H9 (cell line): ENCODE measurements at regions not wholly inside any gene's neighbourhood (a gene's known extent, or its start where the extent isn't known, plus 50 kb on each side); places are given as distances from the start of the nearest gene placed in this dataset.

Experiments
- DNase-seq: peaks from one replicate; pipeline ENCODE4 v3.0.0-alpha.2; 2017
- H2AFZ ChIP-seq: one replicate; pipeline ENCODE4 v1.6.1; 2013; ENCODE audit warnings: mild to moderate bottlenecking, low read length, control low read depth, moderate library complexity
- H2AK5ac ChIP-seq: 2 replicates; pipeline ENCODE4 v1.6.1; 2013; ENCODE audit warnings: low read length, control low read depth, mixed read lengths; ENCODE audit not compliant: insufficient read length
- H2BK120ac ChIP-seq: one replicate; pipeline ENCODE4 v1.6.1; 2013; ENCODE audit warnings: low read depth, mild to moderate bottlenecking, low read length, control low read depth, inconsistent platforms; ENCODE audit not compliant: poor library complexity, severe bottlenecking
- H2BK12ac ChIP-seq: 2 replicates; pipeline ENCODE4 v1.6.1; 2013; ENCODE audit warnings: low read length, control low read depth, mixed read lengths, low read depth; ENCODE audit not compliant: insufficient read length
- H2BK15ac ChIP-seq: 2 replicates; pipeline ENCODE4 v1.6.1; 2013; ENCODE audit warnings: low read depth, low read length, control low read depth
- H2BK20ac ChIP-seq: one replicate; pipeline ENCODE4 v1.6.1; 2013; ENCODE audit warnings: low read depth, mild to moderate bottlenecking, low read length, control low read depth, inconsistent platforms; ENCODE audit not compliant: poor library complexity, severe bottlenecking
- H2BK5ac ChIP-seq: 2 replicates; pipeline ENCODE4 v1.6.1; 2013; ENCODE audit warnings: low read length, control low read depth, mixed read lengths; ENCODE audit not compliant: insufficient read length
- H3K14ac ChIP-seq: 2 replicates; pipeline ENCODE4 v1.6.1; 2013; ENCODE audit warnings: low read length, control low read depth; ENCODE audit not compliant: insufficient read depth
- H3K18ac ChIP-seq: 2 replicates; pipeline ENCODE4 v1.6.1; 2013; ENCODE audit warnings: low read depth, mild to moderate bottlenecking, mixed read lengths, low read length, control low read depth; ENCODE audit not compliant: insufficient read length
- H3K23ac ChIP-seq: 2 replicates; pipeline ENCODE4 v1.6.1; 2013; ENCODE audit warnings: low read length, control low read depth, mixed read lengths, low read depth; ENCODE audit not compliant: insufficient read length
- H3K23me2 ChIP-seq: 2 replicates; pipeline ENCODE4 v1.6.1; 2013; ENCODE audit warnings: low read depth, mild to moderate bottlenecking, mixed read lengths, low read length, control low read depth; ENCODE audit not compliant: insufficient read length, poor library complexity, severe bottlenecking
- H3K27ac ChIP-seq: 2 replicates; pipeline ENCODE4 v1.5.1; 2013; ENCODE audit warnings: low read length, control low read depth, mixed read lengths, low read depth; ENCODE audit not compliant: insufficient read length
- H3K27me3 ChIP-seq: 2 replicates; pipeline ENCODE4 v1.6.1; 2013; ENCODE audit warnings: low read length, control low read depth, inconsistent platforms; ENCODE audit not compliant: insufficient read depth
- H3K4ac ChIP-seq: 2 replicates; pipeline ENCODE4 v1.6.1; 2013; ENCODE audit warnings: low read depth, mild to moderate bottlenecking, control low read depth, inconsistent platforms, low read length, moderate library complexity
- H3K4me1 ChIP-seq: 2 replicates; pipeline ENCODE4 v1.6.1; 2013; ENCODE audit warnings: low read length, control low read depth, inconsistent platforms; ENCODE audit not compliant: insufficient read depth
- H3K4me2 ChIP-seq: 2 replicates; pipeline ENCODE4 v1.6.1; 2013; ENCODE audit warnings: low read length, control low read depth, mixed read lengths; ENCODE audit not compliant: insufficient read length, insufficient read depth
- H3K56ac ChIP-seq: 2 replicates; pipeline ENCODE4 v1.6.1; 2013; ENCODE audit warnings: low read depth, mild to moderate bottlenecking, mixed read lengths, low read length, control low read depth; ENCODE audit not compliant: insufficient read length
- H3K79me1 ChIP-seq: 2 replicates; pipeline ENCODE4 v1.6.1; 2013; ENCODE audit warnings: low read depth, mild to moderate bottlenecking, moderate library complexity, low read length, control low read depth, inconsistent platforms; ENCODE audit not compliant: insufficient read depth, poor library complexity, severe bottlenecking
- H3K79me2 ChIP-seq: 2 replicates; pipeline ENCODE4 v1.6.1; 2013; ENCODE audit warnings: low read length, control low read depth, inconsistent platforms; ENCODE audit not compliant: insufficient read depth
- H3K9ac ChIP-seq: 2 replicates; pipeline ENCODE4 v1.6.1; 2013; ENCODE audit warnings: low read length, control low read depth, mixed read lengths; ENCODE audit not compliant: insufficient read length; ENCODE audit errors: extremely low read depth
- H3K9me3 ChIP-seq: one replicate; pipeline ENCODE4 v1.6.1; 2013; ENCODE audit warnings: low read depth, low read length, inconsistent platforms; ENCODE audit not compliant: control insufficient read depth
- H3T11ph ChIP-seq: one replicate; pipeline ENCODE4 v1.6.1; 2013; ENCODE audit warnings: mild to moderate bottlenecking, low read length, control low read depth, inconsistent platforms
- H4K20me1 ChIP-seq: one replicate; pipeline ENCODE4 v1.6.1; 2013; ENCODE audit not compliant: control insufficient read depth, insufficient read length, insufficient read depth
- H4K5ac ChIP-seq: 2 replicates; pipeline ENCODE4 v1.6.1; 2013; ENCODE audit warnings: low read depth, mild to moderate bottlenecking, mixed read lengths, low read length, control low read depth; ENCODE audit not compliant: insufficient read length
- H4K8ac ChIP-seq: replicated peaks from 2 replicates; pipeline ENCODE4 v1.6.1; 2013; ENCODE audit warnings: low read length, control low read depth, mixed read lengths, low read depth; ENCODE audit not compliant: insufficient read length
- H4K91ac ChIP-seq: 2 replicates; pipeline ENCODE4 v1.6.1; 2013; ENCODE audit warnings: low read depth, mild to moderate bottlenecking, moderate library complexity, mixed read lengths, low read length, control low read depth; ENCODE audit not compliant: insufficient read length
- H3K27ac Mint-ChIP-seq, 3 experiments: 2 replicates in 2 of 3; 3 replicates in 1 of 3; pipeline ENCODE4 v1.8.0; 2020 to 2021; ENCODE audit warnings: mixed read lengths in 3 of 3, mild to moderate bottlenecking in 1 of 3, moderate library complexity in 1 of 3
- H3K27me3 Mint-ChIP-seq: 2 replicates; pipeline ENCODE4 v1.8.0; 2021; ENCODE audit warnings: low read depth, mild to moderate bottlenecking, moderate library complexity, mixed read lengths
- H3K36me3 Mint-ChIP-seq, 3 experiments: 2 replicates in 2 of 3; 3 replicates in 1 of 3; pipeline ENCODE4 v1.8.0; 2020 to 2021; ENCODE audit warnings: low read depth in 3 of 3, mixed read lengths in 3 of 3; ENCODE audit not compliant: insufficient read depth in 1 of 3
- H3K4me1 Mint-ChIP-seq, 2 experiments: 2 replicates each; pipeline ENCODE4 v1.8.0; 2020; ENCODE audit warnings: mixed read lengths in 2 of 2
- H3K4me3 Mint-ChIP-seq, 2 experiments: 2 replicates in 1 of 2; 3 replicates in 1 of 2; pipeline ENCODE4 v1.8.0; 2020 to 2021; ENCODE audit warnings: mild to moderate bottlenecking in 2 of 2, mixed read lengths in 2 of 2, moderate library complexity in 1 of 2
- H3K9me3 Mint-ChIP-seq, 2 experiments: 2 replicates in 1 of 2; 3 replicates in 1 of 2; pipeline ENCODE4 v1.8.0; 2020; ENCODE audit warnings: mild to moderate bottlenecking in 2 of 2, mixed read lengths in 2 of 2, moderate library complexity in 1 of 2
- CTCF ChIP-seq: fragments of 200-600 bp; sonication (generic); conservative IDR thresholded peaks from 3 replicates; pipeline ENCODE4 v1.8.0; 2021; ENCODE audit warnings: antibody characterized with exemption, mild to moderate bottlenecking
- WGBS: extraction: QIAGEN DNeasy Blood & Tissue Kit; methylation state at CpG from one replicate; pipeline ENCODE4 v1.1.7; 2013; ENCODE audit warnings: missing lambda C conversion rate, low lambda C conversion rate, mixed read lengths; ENCODE audit not compliant: insufficient read length; ENCODE audit errors: extremely low coverage; 5-methylcytosine and 5-hydroxymethylcytosine counted together

- H3K4ac ChIP-seq, result no peak overlapping the region; the same call in 1 of the 2 replicates
- H3K27ac ChIP-seq, result peak overlapping the region; percentile 95
- H3K4me2 ChIP-seq, result peak overlapping the region; percentile 7
- H3K79me1 ChIP-seq, result no peaks in the 10 kb centered on the region
- H3K27me3 ChIP-seq, result no peaks in the 10 kb centered on the region
- WGBS, result no CpG with 5 or more reads among the region's 3 CpGs
- Mint-ChIP-seq H3K27me3 (no peaks in the 10 kb centered on the region), H3K27ac (peak overlapping the region; percentile 97 to 99 (median 98)), H3K9me3 (peaks cover 4 to 5% of the 10 kb centered on the region in 2 experiments; a peak in 3 of 5 replicates), H3K4me3 (peak overlapping the region in 1 of 2 experiments; percentile 22; a peak in 2 of 5 replicates), H3K36me3 (peaks cover 0 to 15% (median 10%) of the 10 kb centered on the region in 3 experiments; a peak in 5 of 7 replicates), H3K4me1 (peaks cover 39 to 46% of the 10 kb centered on the region in 2 experiments)
- no peak overlapping the region for H2AK5ac ChIP-seq
- no peak overlapping the region for H2BK120ac ChIP-seq
- H3K56ac ChIP-seq, result no peak overlapping the region
- no peaks in the 10 kb centered on the region for H4K20me1 ChIP-seq
- peak; percentile 47 for DNase-seq
- H2AFZ ChIP-seq, result no peak overlapping the region
- no peaks in the 10 kb centered on the region for H3K79me2 ChIP-seq
- no peak overlapping the region for H4K8ac ChIP-seq
- no peak overlapping the region for H4K91ac ChIP-seq
- no peak overlapping the region for H3K14ac ChIP-seq
- H4K5ac ChIP-seq, result no peak overlapping the region
- H3T11ph ChIP-seq, result no peak overlapping the region
- H3K4me1 ChIP-seq, result peaks cover 17% of the 10 kb centered on the region
- H2BK15ac ChIP-seq, result no peak overlapping the region
- no peaks in the 10 kb centered on the region for H3K9me3 ChIP-seq
- H2BK20ac ChIP-seq, result no peak overlapping the region
- H3K23ac ChIP-seq, result no peak overlapping the region
- H2BK12ac ChIP-seq, result no peak overlapping the region
- H3K23me2 ChIP-seq, result peaks cover 3% of the 10 kb centered on the region
- no peak overlapping the region for H3K9ac ChIP-seq
- H2BK5ac ChIP-seq, result peak overlapping the region; percentile 15
- peak overlapping the region; percentile 28 for H3K18ac ChIP-seq
- no peak for TF ChIP-seq CTCF
Measured at GRCh38 chr1:114037962-114038816, 58.9 kb downstream of the OLFML3 start.
